ENCODE measurements at regions not wholly inside any gene's neighbourhood (a gene's known extent, or its start where the extent isn't known, plus 50 kb on each side); places are given as distances from the start of the nearest gene placed in this dataset.
A peak's percentile ranks its signal among the peaks of the same experiment; 100 is the strongest.

DNA sequence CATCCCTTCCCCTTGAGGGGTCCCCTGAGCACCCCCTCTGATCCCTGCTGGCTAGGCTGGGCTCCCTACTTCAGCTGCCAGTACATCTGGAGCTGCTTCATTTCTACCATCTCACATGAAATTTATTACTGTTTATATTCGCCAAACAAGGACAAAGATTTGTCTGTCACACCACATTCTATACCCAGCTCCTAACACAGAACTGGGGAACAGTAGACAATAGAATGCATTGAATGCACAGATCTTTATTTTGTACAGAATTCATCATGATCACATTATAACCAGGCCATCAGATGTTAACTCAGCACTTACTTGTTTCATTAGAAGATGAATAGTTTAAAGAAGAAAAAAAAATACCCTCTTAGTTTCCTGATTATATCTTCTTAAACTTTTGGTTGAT, 159.4 kb downstream of the KLF5 start:
- no peak for DNase-seq (ENCODE audit: low read depth)
- TF ChIP-seq, protein P1, sequence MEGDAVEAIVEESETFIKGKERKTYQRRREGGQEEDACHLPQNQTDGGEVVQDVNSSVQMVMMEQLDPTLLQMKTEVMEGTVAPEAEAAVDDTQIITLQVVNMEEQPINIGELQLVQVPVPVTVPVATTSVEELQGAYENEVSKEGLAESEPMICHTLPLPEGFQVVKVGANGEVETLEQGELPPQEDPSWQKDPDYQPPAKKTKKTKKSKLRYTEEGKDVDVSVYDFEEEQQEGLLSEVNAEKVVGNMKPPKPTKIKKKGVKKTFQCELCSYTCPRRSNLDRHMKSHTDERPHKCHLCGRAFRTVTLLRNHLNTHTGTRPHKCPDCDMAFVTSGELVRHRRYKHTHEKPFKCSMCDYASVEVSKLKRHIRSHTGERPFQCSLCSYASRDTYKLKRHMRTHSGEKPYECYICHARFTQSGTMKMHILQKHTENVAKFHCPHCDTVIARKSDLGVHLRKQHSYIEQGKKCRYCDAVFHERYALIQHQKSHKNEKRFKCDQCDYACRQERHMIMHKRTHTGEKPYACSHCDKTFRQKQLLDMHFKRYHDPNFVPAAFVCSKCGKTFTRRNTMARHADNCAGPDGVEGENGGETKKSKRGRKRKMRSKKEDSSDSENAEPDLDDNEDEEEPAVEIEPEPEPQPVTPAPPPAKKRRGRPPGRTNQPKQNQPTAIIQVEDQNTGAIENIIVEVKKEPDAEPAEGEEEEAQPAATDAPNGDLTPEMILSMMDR (IDR thresholded peaks at IDR 0.05; ENCODE audit: insufficient read depth, low read depth, low read length, missing control alignments) = no peak
- H3K4me3 ChIP-seq (ENCODE audit: low read length) = no peak overlapping the region

DNA sequence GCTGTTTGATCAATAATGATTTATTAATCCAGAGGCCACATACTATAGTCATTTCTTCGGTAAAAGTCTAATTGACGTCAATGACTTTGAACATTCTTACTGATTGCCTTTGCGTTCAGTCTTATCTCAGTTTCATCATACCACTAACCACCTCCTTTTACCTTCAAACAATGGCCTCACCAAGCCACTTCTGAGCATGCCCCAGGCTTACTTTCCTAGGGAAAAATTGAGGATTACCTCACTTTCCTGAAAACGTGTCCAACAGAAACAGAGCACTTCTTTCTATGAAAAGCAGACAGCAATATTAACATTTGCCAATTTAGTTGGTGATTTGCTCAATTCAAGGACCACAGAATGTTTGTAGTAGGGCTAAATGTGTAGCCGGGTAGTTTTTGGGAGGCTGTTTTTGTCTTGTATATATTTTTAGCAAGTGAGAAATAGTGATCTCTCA, 157.6 kb downstream of the KLF5 start:
- peak; percentile 16 for DNase-seq (ENCODE audit: low read depth)
- H3K4me3 ChIP-seq (ENCODE audit: low read length) = no peak overlapping the region
- TF ChIP-seq, protein P1 (IDR thresholded peaks at IDR 0.05; ENCODE audit: insufficient read depth, low read depth, low read length, missing control alignments) = no peak

DNA sequence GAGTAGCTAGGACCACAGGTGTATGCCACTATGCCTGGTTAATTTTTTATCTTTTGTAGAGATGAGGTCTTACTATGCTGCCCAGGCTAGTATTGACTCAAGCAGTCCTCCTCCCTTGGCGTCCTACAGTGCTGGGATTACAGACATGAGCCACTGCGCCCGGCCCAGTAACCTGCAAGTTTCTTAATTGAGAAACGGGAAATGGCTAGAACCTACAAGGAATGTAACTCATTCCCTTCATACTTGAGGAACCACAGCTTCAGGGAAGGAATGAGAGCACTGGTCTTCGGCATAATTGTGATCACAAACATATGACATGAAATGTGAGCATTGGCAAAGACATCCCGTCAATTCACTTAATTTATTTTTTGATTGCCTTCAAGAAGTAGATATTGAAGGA, 157.0 kb downstream of the KLF5 start:
- H3K4me3 ChIP-seq (ENCODE audit: low read length) = no peak overlapping the region
- TF ChIP-seq, protein P1 (IDR thresholded peaks at IDR 0.05; ENCODE audit: insufficient read depth, low read depth, low read length, missing control alignments) = no peak
- no peak for DNase-seq (ENCODE audit: low read depth)

DNA sequence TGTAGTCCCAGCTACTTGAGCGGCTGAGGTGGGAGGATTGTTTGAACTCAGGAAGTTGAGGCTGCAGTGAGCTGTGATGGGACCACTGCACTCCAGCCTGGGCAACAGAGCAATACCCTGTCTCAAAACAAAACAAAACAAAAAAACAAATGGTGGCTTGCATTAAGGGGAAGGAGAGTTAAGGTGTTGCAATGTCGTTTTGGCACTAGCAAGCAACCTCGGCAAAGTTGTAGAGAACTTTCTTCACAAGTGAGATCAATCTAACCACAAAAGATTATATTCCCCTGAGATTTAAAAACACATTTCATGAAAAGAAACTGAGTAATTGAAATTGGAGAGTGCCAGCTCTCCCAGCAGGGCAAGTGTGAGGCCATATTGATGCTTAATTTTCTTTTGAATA, 153.7 kb downstream of the KLF5 start:
- no peak for DNase-seq (ENCODE audit: low read depth)
- TF ChIP-seq, protein P1 (IDR thresholded peaks at IDR 0.05; ENCODE audit: insufficient read depth, low read depth, low read length, missing control alignments) = no peak
- H3K4me3 ChIP-seq (ENCODE audit: low read length) = no peak overlapping the region

DNA sequence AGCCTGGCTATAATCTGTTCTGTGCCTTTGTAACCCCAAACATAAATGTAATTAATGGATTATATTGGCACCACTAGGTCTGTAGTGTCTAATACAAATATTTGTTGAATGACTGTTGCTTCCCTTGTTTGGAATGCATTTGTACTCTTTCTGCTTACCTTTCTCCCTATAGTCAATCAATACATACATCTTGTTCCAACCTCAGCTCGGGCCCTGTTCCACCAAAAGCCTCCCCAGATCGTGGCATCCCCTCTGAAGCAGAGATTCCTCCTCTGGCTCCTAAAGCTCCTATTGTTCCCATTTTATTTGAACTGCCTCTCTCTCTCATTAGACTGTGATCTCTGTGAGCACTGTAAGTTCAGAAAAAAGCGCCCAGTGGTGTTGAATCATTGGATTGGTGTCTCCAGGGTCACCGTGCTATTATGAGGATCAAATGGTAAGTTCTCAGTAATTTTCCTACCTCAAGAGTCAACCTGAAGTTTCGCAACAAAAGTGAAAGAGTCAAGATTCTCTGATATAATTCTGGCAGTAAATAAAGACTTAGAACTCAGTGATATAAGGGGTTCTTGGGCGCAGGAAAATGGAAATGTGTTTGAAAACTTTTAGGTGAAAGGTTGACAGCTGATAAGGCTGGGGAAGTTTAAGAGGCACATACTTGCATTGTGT, 151.5 kb downstream of the KLF5 start:
- TF ChIP-seq, protein P1 (IDR thresholded peaks at IDR 0.05; ENCODE audit: insufficient read depth, low read depth, low read length, missing control alignments) = no peak
- no peak overlapping the region for H3K4me3 ChIP-seq (ENCODE audit: low read length)
- DNase-seq (ENCODE audit: low read depth) = peak; percentile 30

DNA sequence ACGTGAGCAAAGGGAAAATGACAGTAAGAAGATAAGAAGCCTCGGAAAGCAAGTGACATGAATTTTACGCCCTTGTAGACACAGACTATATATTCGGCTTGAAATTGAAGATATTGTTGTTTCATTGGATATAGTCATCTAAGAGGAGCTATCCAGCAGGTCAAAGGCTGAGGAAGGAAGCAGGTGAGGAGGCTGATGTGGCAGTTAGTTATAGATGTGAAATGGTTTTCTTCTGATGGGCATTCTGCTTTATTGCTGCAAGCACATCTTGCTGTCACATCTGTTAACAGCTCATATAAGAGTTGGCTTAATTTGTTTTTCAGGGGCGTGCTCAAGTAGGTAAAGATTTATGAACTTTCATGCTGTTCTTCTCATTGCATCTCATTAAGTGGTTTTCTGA, 146.1 kb downstream of the KLF5 start:
- DNase-seq (ENCODE audit: low read depth) = no peak
- no peak overlapping the region for H3K4me3 ChIP-seq (ENCODE audit: low read length)
- TF ChIP-seq, protein P1 (IDR thresholded peaks at IDR 0.05; ENCODE audit: insufficient read depth, low read depth, low read length, missing control alignments) = no peak

DNA sequence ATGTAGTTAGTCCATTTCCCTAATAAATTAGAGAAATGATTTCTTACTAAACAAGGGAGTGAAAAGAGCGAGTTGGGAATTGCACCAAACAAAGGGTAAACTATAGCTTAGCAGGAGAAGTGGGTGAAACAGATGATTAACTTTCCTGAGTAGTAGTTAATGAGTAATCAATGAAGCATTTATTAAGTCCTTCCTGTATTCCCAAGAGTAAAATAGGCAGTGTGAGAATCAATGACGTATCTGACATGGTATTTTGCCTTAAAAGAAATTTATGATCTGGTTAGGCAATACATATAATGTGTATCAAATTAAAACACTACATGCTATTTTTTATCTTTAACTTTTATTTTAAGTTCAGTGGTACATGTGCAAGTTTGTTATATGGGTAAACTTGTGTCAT, 142.8 kb downstream of the KLF5 start:
- TF ChIP-seq, protein P1 (IDR thresholded peaks at IDR 0.05; ENCODE audit: insufficient read depth, low read depth, low read length, missing control alignments) = no peak
- H3K4me3 ChIP-seq (ENCODE audit: low read length) = no peak overlapping the region
- peak; percentile 84 for DNase-seq (ENCODE audit: low read depth)
